ENCODE measurements at regions not wholly inside any gene's neighbourhood (a gene's known extent, or its start where the extent isn't known, plus 50 kb on each side); places are given as distances from the start of the nearest gene placed in this dataset.

GRCh38 chr9:82588301-82589180 lies 474.4 kb downstream of the RASEF start:
- no peak for TF ChIP-seq POLR2AphosphoS5 (IDR thresholded peaks at IDR 0.05)
- intact Hi-C loops (cut with DNase I; ENCODE audit: low total_unique reads) = no loop called here
- H3K27ac ChIP-seq = no peak overlapping the region
- DNase-seq = no peak
- peaks cover 0 to 5% (median 0%) of the 10 kb centered on the region in 4 donors for H3K4me1 ChIP-seq
- H3K27me3 ChIP-seq = no peaks in the 10 kb centered on the region
- in situ Hi-C loops (cut with MboI; ENCODE audit: low pct_ligation_motif_present in 1 of 4, low pct_unique_long_range_greater_than_20kb in 1 of 4, low sequenced_read_pairs in 3 of 4) = no loop called here
- no peaks in the 10 kb centered on the region for H3K9me3 ChIP-seq
- no peaks in the 10 kb centered on the region for H3K36me3 ChIP-seq
- no peak overlapping the region for H3K4me3 ChIP-seq
- 57 to 68% methylated on average over 5 to 6 of the region's 6 CpGs for WGBS, 2 donors (ENCODE audit: low coverage in 1 of 2)

DNA sequence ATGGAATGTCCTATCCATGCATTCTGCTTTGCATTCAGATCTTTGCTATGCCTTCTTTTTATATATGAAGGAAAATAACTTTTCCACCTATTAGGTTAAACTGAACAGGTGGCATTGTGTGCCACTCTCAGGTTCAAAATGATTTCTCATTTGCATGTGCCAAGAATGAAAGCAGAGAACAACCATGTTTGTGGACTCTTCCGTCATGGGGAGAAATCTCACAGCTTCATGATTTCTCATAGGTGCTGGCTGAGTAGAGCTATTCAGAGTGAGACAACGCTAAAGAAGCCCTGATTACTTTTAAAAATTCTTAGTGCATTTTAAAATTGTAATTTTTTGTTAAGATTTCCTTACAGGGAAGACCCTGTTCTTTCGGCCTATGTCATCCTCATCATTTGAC lies 472.1 kb downstream of the RASEF start:
- no peaks in the 10 kb centered on the region for H3K36me3 ChIP-seq
- in situ Hi-C loops (cut with MboI; ENCODE audit: low pct_ligation_motif_present in 1 of 4, low pct_unique_long_range_greater_than_20kb in 1 of 4, low sequenced_read_pairs in 3 of 4) (no loop called here), intact Hi-C loops (cut with DNase I; ENCODE audit: low total_unique reads) (no loop called here)
- TF ChIP-seq CTCF (IDR thresholded peaks at IDR 0.05) = no peak
- TF ChIP-seq EP300 (IDR thresholded peaks at IDR 0.05; ENCODE audit: low read depth) = no peak
- TF ChIP-seq POLR2AphosphoS5 (IDR thresholded peaks at IDR 0.05) = no peak
- TF ChIP-seq POLR2A (IDR thresholded peaks at IDR 0.05) = no peak
- no peak for DNase-seq
- peaks cover 0 to 5% (median 0%) of the 10 kb centered on the region in 4 donors for H3K4me1 ChIP-seq
- 88 to 97% methylated on average over 3 of the region's 3 CpGs for WGBS, 2 donors (ENCODE audit: low coverage in 1 of 2)
- no peak overlapping the region for H3K4me3 ChIP-seq
- no peak overlapping the region for H3K27ac ChIP-seq
- H3K9me3 ChIP-seq = no peaks in the 10 kb centered on the region
- no peaks in the 10 kb centered on the region for H3K27me3 ChIP-seq

DNA sequence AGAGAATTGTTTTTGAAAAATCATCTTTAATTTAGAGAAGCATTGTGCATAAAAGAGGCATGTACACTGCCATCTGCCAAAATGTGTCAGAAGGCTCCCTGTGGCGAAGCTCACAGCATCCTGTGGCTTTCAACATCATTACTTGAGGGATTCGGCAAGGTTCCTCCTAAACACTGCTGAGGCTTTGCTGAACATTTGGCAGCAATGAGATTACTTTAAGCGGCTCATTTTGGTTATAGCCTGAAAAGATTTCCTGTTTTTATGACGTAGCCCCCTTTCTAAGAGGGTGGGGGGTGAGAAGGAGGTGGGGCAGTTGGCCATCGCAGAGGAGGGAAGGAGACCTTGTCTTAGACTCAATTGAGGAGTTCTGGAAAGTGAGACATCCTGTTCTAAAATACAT lies 469.4 kb downstream of the RASEF start:
- H3K4me1 ChIP-seq = peaks cover 0 to 17% (median 1%) of the 10 kb centered on the region in 4 donors
- H3K27ac ChIP-seq = no peak overlapping the region
- no peaks in the 10 kb centered on the region for H3K9me3 ChIP-seq
- DNase-seq = no peak
- 32 to 41% methylated on average over 2 to 5 of the region's 5 CpGs for WGBS, 2 donors (ENCODE audit: low coverage in 1 of 2)
- intact Hi-C loops (cut with DNase I; ENCODE audit: low total_unique reads) = no loop called here
- in situ Hi-C loops (cut with MboI; ENCODE audit: low pct_ligation_motif_present in 1 of 4, low pct_unique_long_range_greater_than_20kb in 1 of 4, low sequenced_read_pairs in 3 of 4) = no loop called here
- no peaks in the 10 kb centered on the region for H3K36me3 ChIP-seq
- TF ChIP-seq POLR2A (IDR thresholded peaks at IDR 0.05) (no peak), EP300 (IDR thresholded peaks at IDR 0.05; ENCODE audit: low read depth) (no peak), CTCF (IDR thresholded peaks at IDR 0.05) (no peak), POLR2AphosphoS5 (IDR thresholded peaks at IDR 0.05) (no peak)
- H3K4me3 ChIP-seq = no peak overlapping the region
- H3K27me3 ChIP-seq = no peaks in the 10 kb centered on the region

- H3K27ac ChIP-seq = no peak overlapping the region
- H3K36me3 ChIP-seq = no peaks in the 10 kb centered on the region
- H3K27me3 ChIP-seq = no peaks in the 10 kb centered on the region
- H3K9me3 ChIP-seq = no peaks in the 10 kb centered on the region
- in situ Hi-C loops (cut with MboI; ENCODE audit: low pct_ligation_motif_present in 1 of 4, low pct_unique_long_range_greater_than_20kb in 1 of 4, low sequenced_read_pairs in 3 of 4) (no loop called here), intact Hi-C loops (cut with DNase I; ENCODE audit: low total_unique reads) (no loop called here)
- WGBS, 2 donors (ENCODE audit: low coverage in 1 of 2) = 34 to 44% methylated on average over 7 to 12 of the region's 12 CpGs
- no peak overlapping the region for H3K4me3 ChIP-seq
- H3K4me1 ChIP-seq = peaks cover 0 to 37% (median 6%) of the 10 kb centered on the region in 4 donors
- TF ChIP-seq POLR2A (IDR thresholded peaks at IDR 0.05) (no peak), POLR2AphosphoS5 (IDR thresholded peaks at IDR 0.05) (no peak), CTCF (IDR thresholded peaks at IDR 0.05) (no peak), EP300 (IDR thresholded peaks at IDR 0.05; ENCODE audit: low read depth) (no peak)
- DNase-seq = no peak
These were observed 465.4 kb downstream of the RASEF start for GRCh38 chr9:82597241-82598203.

Measured in transverse colon (tissue), 4 donors.